Stimulated activated naive CD8-positive, alpha-beta T cell treated with anti-CD3 and anti-CD28 coated beads, Interleukin-15, Interleukin-2, amounts not matched to agents 100 ng/mL and 50 ng/mL, for 24 hours (primary cell): ENCODE measurements at regions not wholly inside any gene's neighbourhood (a gene's known extent, or its start where the extent isn't known, plus 50 kb on each side); places are given as distances from the start of the nearest gene placed in this dataset.

Source experiments
- H3K27ac Mint-ChIP-seq: one replicate; pipeline ENCODE4 v1.8.0; 2021; ENCODE audit warnings: mild to moderate bottlenecking, mixed read lengths
- H3K27me3 Mint-ChIP-seq: one replicate; pipeline ENCODE4 v1.8.0; 2021; ENCODE audit warnings: mixed read lengths
- H3K36me3 Mint-ChIP-seq: one replicate; pipeline ENCODE4 v1.8.0; 2021; ENCODE audit warnings: low read depth, mixed read lengths
- H3K4me1 Mint-ChIP-seq: one replicate; pipeline ENCODE4 v1.8.0; 2021; ENCODE audit warnings: low read depth, mixed read lengths
- H3K4me3 Mint-ChIP-seq: one replicate; pipeline ENCODE4 v1.8.0; 2021; ENCODE audit warnings: mild to moderate bottlenecking, mixed read lengths
- H3K9me3 Mint-ChIP-seq: one replicate; pipeline ENCODE4 v1.8.0; 2021; ENCODE audit warnings: mixed read lengths

DNA sequence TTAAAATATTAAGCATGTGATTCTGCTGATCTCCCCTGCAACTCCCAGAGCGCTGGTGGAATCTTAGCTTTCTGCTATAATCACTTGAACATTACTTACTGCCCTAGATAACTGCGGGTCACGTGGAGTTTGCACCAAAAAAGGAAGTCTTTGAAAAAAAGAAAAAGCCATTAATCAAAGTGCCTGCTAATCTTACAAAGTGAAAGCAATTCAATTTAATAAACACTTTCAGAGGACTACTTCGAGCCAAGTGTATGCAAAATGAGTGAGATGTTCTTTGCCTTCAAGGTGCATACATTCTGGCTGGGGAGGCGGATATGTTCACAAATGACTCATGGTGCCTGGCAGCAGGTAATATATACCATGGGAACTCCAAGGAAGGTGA is 109.9 kb upstream of the GAP43 start:
- no peaks in the 10 kb centered on the region for H3K9me3 Mint-ChIP-seq
- no peaks in the 10 kb centered on the region for H3K36me3 Mint-ChIP-seq
- peaks cover 55% of the 10 kb centered on the region for H3K27me3 Mint-ChIP-seq
- peaks cover 18% of the 10 kb centered on the region for H3K4me1 Mint-ChIP-seq
- H3K27ac Mint-ChIP-seq: no peak overlapping the region
- peak overlapping the region; percentile 89 for H3K4me3 Mint-ChIP-seq

DNA sequence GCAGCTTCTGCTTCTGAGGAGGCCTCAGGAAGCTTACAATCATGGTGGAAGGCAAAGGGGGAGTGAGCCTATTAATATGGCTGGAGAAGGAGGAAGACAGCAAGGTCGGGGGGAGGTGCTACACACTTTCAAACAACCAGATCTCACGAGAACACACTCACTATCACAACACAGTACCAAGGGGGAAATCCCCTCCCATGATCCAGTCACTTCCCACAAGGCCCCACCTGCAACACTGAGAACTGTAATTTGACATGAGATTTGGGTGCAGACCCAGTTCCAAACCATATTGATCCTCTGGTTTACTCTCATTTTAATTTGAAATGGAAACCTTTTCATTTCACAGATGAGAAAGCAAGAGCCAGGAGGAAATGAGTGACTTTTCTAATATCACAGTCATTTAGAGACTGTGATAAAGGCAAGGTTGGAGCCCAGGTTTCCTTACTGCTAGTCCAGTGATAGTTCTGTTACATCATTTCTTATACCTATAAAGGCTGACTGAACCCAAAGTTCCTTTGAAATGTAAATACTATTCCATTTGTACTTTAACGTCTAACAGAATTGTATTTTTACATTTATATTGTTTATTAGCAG is 105.8 kb upstream of the GAP43 start:
- no peak overlapping the region for H3K4me3 Mint-ChIP-seq
- no peaks in the 10 kb centered on the region for H3K36me3 Mint-ChIP-seq
- peaks cover 12% of the 10 kb centered on the region for H3K4me1 Mint-ChIP-seq
- H3K27ac Mint-ChIP-seq: peak overlapping the region; percentile 17
- H3K27me3 Mint-ChIP-seq: peaks cover 26% of the 10 kb centered on the region
- H3K9me3 Mint-ChIP-seq: no peaks in the 10 kb centered on the region

DNA sequence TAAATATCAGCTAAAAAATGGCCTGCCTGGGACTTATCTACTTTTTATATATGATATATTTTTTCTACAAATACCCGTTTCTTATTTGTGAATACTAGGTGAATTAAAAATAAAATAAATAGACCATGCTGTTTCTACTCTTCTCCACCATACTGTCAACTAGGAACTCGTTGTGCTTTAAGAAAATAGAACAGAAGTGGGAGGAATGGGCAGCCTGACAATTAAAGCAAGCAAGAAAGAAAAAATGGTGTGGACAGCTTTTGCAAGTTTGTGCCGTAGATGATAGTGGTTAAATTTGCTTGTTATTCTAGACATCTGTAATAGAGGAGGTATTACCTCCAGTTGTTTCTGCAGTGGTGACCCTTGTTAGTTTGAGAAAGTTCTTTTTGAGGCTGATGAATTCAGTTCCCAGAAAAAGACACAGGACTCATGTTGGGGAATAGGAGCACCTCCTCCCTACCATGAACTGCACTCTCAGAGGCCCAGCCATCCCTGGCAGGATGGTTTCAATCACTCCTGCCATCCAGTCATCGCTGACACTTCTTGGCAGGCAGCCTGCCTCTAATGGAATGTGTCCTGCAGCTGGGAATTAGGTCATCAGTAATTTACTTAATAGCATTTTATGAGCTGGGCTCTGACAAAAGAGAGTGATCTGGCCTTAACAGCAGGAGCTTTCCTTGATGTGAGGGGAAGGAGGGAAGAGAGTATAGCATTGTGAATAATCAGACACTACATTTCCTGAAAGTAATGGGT is 105.0 kb upstream of the GAP43 start:
- H3K9me3 Mint-ChIP-seq: no peaks in the 10 kb centered on the region
- H3K27me3 Mint-ChIP-seq: peaks cover 20% of the 10 kb centered on the region
- H3K36me3 Mint-ChIP-seq: no peaks in the 10 kb centered on the region
- H3K4me3 Mint-ChIP-seq: no peak overlapping the region
- peaks cover 5% of the 10 kb centered on the region for H3K4me1 Mint-ChIP-seq
- no peak overlapping the region for H3K27ac Mint-ChIP-seq

DNA sequence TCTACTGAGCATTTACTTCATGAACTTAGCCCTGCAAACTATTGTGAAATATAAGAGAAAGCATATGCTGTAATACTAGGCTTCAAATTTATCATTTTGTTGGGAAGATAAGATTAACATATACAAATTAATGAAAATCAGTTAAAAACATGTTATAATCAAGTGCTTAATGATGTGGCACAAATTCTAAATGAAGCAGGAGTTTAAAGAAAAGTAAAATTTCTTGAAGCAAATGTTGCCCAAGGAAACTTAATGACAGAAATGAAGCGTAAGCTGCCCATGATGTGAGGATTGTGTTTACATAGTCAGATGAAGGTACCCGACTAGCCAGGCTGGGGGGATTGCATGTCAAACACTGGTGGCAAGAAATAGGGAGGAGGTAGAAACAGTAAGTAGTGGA is 103.1 kb upstream of the GAP43 start:
- Mint-ChIP-seq H3K4me1 (no peaks in the 10 kb centered on the region), H3K36me3 (no peaks in the 10 kb centered on the region), H3K9me3 (no peaks in the 10 kb centered on the region), H3K4me3 (no peak overlapping the region), H3K27me3 (peaks cover 13% of the 10 kb centered on the region), H3K27ac (no peak overlapping the region)

DNA sequence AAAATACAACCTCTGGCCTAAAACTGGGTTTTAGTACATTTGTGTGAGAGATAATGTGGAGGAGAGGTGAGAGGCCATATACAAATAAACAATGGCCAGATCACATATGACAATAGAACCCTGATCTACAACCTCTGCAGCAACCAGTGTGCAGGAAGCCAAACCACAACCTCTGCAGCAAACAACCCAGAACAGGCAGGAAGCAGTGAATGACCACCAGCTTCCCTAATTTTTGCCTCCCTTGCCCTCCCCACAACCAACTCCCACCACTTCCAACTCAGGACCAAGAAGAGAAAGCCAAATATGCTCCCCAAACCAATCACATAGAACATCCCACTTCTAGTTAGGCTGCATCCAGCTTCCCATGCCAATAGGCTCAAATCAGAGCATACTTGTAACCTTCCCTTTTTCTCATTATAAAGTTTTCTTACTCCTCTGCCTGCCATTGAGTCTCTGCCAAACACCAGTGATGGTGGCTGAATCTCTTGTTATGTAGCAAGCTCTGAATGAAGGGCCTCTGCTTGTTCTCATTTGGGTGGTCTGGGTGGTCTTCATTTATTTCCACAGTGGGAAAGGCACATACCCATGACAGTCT is 102.6 kb upstream of the GAP43 start:
- Mint-ChIP-seq H3K4me1 (no peaks in the 10 kb centered on the region), H3K4me3 (no peak overlapping the region), H3K27me3 (peaks cover 10% of the 10 kb centered on the region), H3K9me3 (no peaks in the 10 kb centered on the region), H3K27ac (no peak overlapping the region), H3K36me3 (no peaks in the 10 kb centered on the region)

DNA sequence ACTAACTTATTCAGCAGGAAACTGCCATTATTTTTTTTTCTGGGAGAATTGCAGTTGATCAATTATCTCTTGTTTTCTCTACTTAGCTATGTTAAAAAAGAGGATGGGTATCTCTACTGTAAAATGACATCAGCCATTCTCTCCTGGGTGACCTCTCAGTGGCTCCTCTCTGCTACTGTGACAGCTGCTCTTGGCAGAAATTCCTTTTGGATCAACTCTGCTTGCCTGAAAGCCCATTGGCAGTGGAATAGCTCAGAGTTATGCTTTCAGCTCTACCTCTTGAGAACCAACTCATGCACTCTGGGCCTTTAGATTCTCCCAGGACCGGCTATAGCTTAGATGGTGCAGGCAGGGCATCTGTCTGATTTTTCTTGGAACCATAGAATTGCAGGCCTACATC is 99.9 kb upstream of the GAP43 start:
- Mint-ChIP-seq H3K36me3 (no peaks in the 10 kb centered on the region), H3K9me3 (peaks cover 3% of the 10 kb centered on the region), H3K27ac (no peak overlapping the region), H3K4me1 (no peaks in the 10 kb centered on the region), H3K4me3 (no peak overlapping the region), H3K27me3 (peaks cover 8% of the 10 kb centered on the region)

DNA sequence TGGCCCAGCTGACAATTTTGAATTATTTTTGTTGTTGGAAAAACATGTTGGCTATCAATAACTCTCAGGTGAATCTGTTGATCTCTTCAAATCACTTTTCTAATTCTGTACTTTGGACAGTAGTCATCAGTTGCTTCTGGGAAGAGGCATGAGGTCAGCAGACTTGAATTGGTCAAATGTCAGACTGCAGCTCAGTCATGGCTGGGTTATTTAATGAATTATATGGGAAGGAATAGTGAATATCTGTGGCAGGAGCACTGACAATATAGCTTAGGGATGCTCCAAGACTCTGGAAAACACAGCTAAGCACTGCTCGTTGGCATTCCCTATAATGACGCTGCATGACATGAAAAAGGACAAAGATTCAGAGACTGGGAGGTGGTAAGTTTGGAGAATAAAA is 98.8 kb upstream of the GAP43 start:
- no peaks in the 10 kb centered on the region for H3K36me3 Mint-ChIP-seq
- peaks cover 8% of the 10 kb centered on the region for H3K27me3 Mint-ChIP-seq
- H3K4me3 Mint-ChIP-seq: no peak overlapping the region
- H3K27ac Mint-ChIP-seq: no peak overlapping the region
- no peaks in the 10 kb centered on the region for H3K4me1 Mint-ChIP-seq
- H3K9me3 Mint-ChIP-seq: peaks cover 3% of the 10 kb centered on the region

DNA sequence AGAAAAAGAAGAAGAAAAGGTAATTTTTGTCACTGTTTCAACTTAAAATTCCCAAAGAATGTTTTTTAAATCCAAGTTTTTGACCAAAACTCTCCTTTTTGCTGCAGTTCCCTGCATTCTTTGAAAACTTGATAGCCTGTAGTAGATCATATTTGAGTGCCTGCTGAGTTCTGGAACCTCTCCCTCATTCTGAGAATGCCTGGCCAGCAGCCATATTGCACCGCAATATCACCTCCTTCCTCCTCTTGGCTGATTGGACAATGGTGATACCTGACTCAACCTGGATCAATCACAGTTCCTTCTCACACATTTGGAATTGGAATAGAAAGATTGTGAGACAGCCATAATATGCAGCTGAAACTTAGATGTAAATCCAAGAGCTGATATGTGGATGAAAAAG is 97.6 kb upstream of the GAP43 start:
- no peaks in the 10 kb centered on the region for H3K4me1 Mint-ChIP-seq

DNA sequence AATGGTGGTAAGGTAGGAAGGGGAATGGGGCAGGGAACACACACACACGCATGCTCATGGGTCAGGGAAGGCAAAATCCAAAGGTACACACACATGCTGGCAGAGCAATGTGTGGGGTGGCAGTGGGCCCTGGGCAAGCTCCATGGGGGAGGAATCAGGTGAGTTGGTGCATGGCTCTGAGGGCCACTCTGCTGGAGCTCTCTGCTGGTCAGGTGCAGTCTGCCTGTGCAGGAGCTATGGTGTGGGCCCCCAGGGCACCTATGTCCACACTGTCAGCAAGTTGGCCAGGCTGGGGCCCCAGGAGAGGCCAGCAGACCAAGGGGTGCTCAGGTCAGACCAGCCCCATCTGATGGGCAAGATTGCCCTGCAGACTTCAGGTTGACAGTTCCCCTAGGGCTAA is 90.1 kb upstream of the GAP43 start:
- Mint-ChIP-seq H3K27me3 (peaks cover 20% of the 10 kb centered on the region), H3K27ac (no peak overlapping the region), H3K36me3 (no peaks in the 10 kb centered on the region), H3K9me3 (no peaks in the 10 kb centered on the region), H3K4me3 (no peak overlapping the region), H3K4me1 (no peaks in the 10 kb centered on the region)

More for the DNA sequence above, 97.6 kb upstream of the GAP43 start:
- Mint-ChIP-seq H3K36me3 (no peaks in the 10 kb centered on the region), H3K27ac (no peak overlapping the region), H3K27me3 (peaks cover 8% of the 10 kb centered on the region), H3K4me3 (no peak overlapping the region), H3K9me3 (peaks cover 3% of the 10 kb centered on the region)

DNA sequence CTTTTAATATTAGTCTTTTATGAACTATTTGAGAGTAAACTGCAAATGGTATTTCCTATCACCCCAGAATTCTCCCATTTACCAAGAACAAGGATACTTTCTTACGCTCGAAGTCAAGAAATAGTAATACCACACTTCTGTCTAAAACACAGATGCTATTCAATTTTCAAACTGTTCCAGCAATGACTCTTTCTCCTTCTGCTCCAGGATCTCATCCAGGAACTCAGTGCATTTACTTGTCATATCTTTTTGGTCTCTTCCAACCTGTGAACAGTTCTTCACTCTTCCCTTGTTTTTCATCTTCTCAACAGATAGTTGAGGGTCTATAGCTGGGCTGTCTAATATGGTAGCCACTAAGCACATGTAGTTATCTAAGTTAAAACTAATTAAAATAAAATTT is 87.1 kb upstream of the GAP43 start:
- Mint-ChIP-seq H3K27ac (no peak overlapping the region), H3K36me3 (no peaks in the 10 kb centered on the region), H3K4me1 (no peaks in the 10 kb centered on the region), H3K9me3 (no peaks in the 10 kb centered on the region), H3K27me3 (peaks cover 22% of the 10 kb centered on the region), H3K4me3 (no peak overlapping the region)

DNA sequence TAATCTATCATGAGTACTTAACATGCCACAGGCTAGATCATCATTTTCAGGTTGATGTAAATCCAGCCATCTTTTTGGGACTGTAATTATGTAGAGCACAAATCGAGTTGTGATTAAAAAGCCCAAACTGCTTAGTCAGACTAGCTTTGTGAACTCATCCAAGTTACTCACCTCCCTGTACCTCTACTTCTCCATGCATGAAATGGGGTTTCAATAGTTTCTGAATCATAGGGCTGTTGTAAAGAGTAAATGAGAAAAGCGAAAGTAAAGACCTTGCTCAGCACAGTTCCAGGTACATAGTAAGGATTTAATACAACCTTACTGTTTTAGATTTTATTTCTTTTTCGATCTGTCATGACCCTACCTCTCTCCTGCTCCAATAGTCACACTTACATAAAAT is 85.6 kb upstream of the GAP43 start:
- no peaks in the 10 kb centered on the region for H3K36me3 Mint-ChIP-seq
- H3K4me1 Mint-ChIP-seq: no peaks in the 10 kb centered on the region
- H3K27ac Mint-ChIP-seq: no peak overlapping the region
- H3K27me3 Mint-ChIP-seq: peaks cover 17% of the 10 kb centered on the region
- H3K9me3 Mint-ChIP-seq: no peaks in the 10 kb centered on the region
- H3K4me3 Mint-ChIP-seq: no peak overlapping the region

DNA sequence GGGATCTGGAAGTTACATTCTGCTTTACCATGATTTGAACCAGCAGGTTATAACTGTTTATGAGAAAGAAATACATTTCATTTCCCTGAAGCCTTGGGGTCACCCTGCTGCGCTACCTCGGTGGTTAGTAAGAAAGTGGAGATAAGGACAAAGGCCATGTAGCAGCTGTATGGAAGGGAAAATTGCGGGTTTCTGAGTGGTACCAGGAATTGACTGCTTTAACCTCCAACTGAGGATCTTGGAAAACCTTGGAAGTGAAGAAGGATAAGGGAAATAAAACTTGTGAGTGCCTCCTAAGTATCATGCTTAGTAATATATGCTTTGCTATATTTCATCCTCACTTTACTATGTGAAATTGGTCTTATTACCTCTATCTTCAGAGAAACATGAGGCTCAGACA is 76.1 kb upstream of the GAP43 start:
- no peaks in the 10 kb centered on the region for H3K9me3 Mint-ChIP-seq
- no peaks in the 10 kb centered on the region for H3K4me1 Mint-ChIP-seq
- H3K27me3 Mint-ChIP-seq: peaks cover 3% of the 10 kb centered on the region
- no peak overlapping the region for H3K27ac Mint-ChIP-seq
- no peaks in the 10 kb centered on the region for H3K36me3 Mint-ChIP-seq
- H3K4me3 Mint-ChIP-seq: no peak overlapping the region

DNA sequence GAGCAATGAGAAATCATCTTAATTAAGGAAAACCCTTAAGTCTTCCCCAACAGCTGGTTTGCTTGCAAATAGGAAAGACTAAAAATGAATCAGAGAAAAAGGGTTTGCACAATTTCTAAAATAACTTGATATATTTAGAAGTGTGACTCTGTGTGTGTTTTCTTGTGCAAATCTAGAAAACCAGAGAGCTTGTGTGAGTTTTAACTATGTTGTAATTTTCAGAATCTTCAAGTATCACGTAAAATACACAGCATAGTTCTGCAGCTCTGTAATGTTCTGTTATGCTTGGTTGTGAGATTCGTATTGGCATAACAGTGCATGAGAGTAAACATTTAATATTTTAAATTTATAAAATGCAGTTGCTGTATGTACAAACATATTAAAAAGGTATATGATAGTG is 74.7 kb upstream of the GAP43 start:
- H3K4me3 Mint-ChIP-seq: no peak overlapping the region
- H3K36me3 Mint-ChIP-seq: no peaks in the 10 kb centered on the region
- peaks cover 13% of the 10 kb centered on the region for H3K27me3 Mint-ChIP-seq
- no peaks in the 10 kb centered on the region for H3K4me1 Mint-ChIP-seq
- H3K9me3 Mint-ChIP-seq: no peaks in the 10 kb centered on the region
- no peak overlapping the region for H3K27ac Mint-ChIP-seq

DNA sequence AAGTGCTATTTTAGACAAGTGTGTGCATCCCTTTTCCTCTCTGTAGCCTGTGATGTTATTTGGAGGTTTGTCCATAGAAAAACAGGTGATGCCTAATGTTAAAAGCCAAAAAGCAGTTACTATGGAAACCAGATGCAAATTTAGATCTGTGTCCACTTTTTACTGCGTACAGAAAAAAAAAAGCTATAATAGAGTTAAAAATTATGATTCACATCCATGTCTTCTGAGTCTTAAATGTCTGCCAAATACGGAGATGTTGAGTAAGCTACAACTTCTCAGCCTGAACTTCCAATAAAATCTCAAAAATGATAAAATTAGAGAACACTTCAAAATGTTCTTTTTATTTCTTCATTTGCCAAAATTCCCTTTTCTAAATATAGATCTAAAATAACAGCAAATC is 74.2 kb upstream of the GAP43 start:
- H3K4me3 Mint-ChIP-seq: no peak overlapping the region
- H3K9me3 Mint-ChIP-seq: no peaks in the 10 kb centered on the region
- H3K27me3 Mint-ChIP-seq: peaks cover 18% of the 10 kb centered on the region
- no peak overlapping the region for H3K27ac Mint-ChIP-seq
- H3K36me3 Mint-ChIP-seq: no peaks in the 10 kb centered on the region
- no peaks in the 10 kb centered on the region for H3K4me1 Mint-ChIP-seq

DNA sequence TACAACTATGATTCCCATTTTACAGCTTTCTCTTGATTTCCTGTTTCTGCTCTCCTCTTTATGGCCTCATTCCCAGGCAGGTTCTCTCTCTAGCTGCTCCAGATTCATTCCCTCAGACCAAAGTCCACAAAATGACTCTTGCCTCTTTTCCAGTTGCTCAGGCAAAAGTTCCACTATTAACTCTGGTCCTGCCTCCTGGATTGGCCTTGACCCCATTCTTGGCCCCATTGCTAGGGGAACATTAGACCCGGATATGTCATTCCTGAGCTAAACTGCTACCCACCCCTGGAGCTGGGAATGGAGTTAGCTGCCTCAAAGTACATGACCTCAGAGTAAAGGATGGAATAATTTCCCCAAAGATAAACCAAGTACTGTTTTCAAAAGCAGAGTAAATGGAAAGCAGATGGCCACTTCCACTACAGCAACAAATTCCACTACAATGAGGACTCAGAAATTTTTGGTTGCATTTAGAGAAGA is 73.0 kb upstream of the GAP43 start:
- Mint-ChIP-seq H3K4me1 (no peaks in the 10 kb centered on the region), H3K27ac (no peak overlapping the region), H3K27me3 (peaks cover 19% of the 10 kb centered on the region), H3K36me3 (no peaks in the 10 kb centered on the region), H3K9me3 (no peaks in the 10 kb centered on the region), H3K4me3 (no peak overlapping the region)
